ENCODE measurements at regions not wholly inside any gene's neighbourhood (a gene's known extent, or its start where the extent isn't known, plus 50 kb on each side); places are given as distances from the start of the nearest gene placed in this dataset.

- CTCF ChIA-PET = no interaction called here
- Histone ChIP-seq H3K36me3 (ENCODE audit: control insufficient read depth in 2 of 2, extremely low read depth in 1 of 2, insufficient read depth in 2 of 2, low read length in 2 of 2) (no peaks in the 10 kb centered on the region), H3K9me3 (replicated peaks; ENCODE audit: control insufficient read depth, insufficient read depth, low read length) (no peaks in the 10 kb centered on the region), H3K79me2 (ENCODE audit: control insufficient read depth, insufficient read depth, low read length) (no peaks in the 10 kb centered on the region), H3K4me3 (replicated peaks in 1 of 3; ENCODE audit: insufficient read depth in 1 of 3, low read depth in 1 of 3, low read length in 3 of 3) (no peak overlapping the region), H3K9ac (replicated peaks; ENCODE audit: extremely low read depth, insufficient read depth, low read length) (no peak overlapping the region), H3K27me3 (ENCODE audit: control insufficient read depth in 2 of 2, insufficient read depth in 2 of 2, low read length in 2 of 2) (peaks cover 0 to 3% of the 10 kb centered on the region in 2 experiments), H3K4me2 (ENCODE audit: insufficient read depth, low read length) (no peak overlapping the region), H3K27ac (ENCODE audit: insufficient read depth, low read depth, low read length) (no peak overlapping the region), H3K4me1 (ENCODE audit: control insufficient read depth, extremely low read depth, insufficient read depth, low read length) (no peaks in the 10 kb centered on the region), H2AFZ (ENCODE audit: low read depth, low read length) (no peak overlapping the region), H4K20me1 (replicated peaks; ENCODE audit: control insufficient read depth, extremely low read depth, insufficient read depth, low read length) (no peaks in the 10 kb centered on the region), H3K9me1 (replicated peaks; ENCODE audit: control insufficient read depth, extremely low read depth, insufficient read depth, low read length) (no peaks in the 10 kb centered on the region)
- intact Hi-C loops (cut with micrococcal nuclease) = no loop called here
- dilution Hi-C loops (cut with MboI; ENCODE audit: extremely low pct_ligation_motif_present, low sequenced_read_pairs) = no loop called here
- DNase-seq (ENCODE audit: low read depth, low spot score) (no peak), FAIRE-seq (no peak)
- no TSS peak for BruUV-seq (replicated peaks)
- TF ChIP-seq JUN (IDR thresholded peaks at IDR 0.05; ENCODE audit: borderline replicate concordance, insufficient read depth, insufficient read length, low read depth) (no peak), POLR2AphosphoS5 (IDR thresholded peaks at IDR 0.05; ENCODE audit: insufficient read depth, low read depth, low read length) (no peak), MYC (IDR thresholded peaks at IDR 0.05; ENCODE audit: low read depth, low read length) (no peak), POLR2A (IDR thresholded peaks at IDR 0.05; ENCODE audit: low read depth, low read length) (no peak), FOS (IDR thresholded peaks at IDR 0.05; ENCODE audit: borderline replicate concordance, insufficient read depth, low read length) (no peak), GATA2 (IDR thresholded peaks at IDR 0.05; ENCODE audit: insufficient read depth, insufficient read length, low read depth, low read length) (no peak), CTCF (IDR thresholded peaks at IDR 0.05; ENCODE audit: extremely low read depth in 1 of 2, insufficient read depth in 1 of 2, low read depth in 1 of 2, low read length in 2 of 2) (no peak), MAX (IDR thresholded peaks at IDR 0.05; ENCODE audit: insufficient read depth, insufficient read length) (no peak), EZH2 (IDR thresholded peaks at IDR 0.05; ENCODE audit: borderline replicate concordance, low read depth, low read length, severe bottlenecking) (no peak)
- POLR2A ChIA-PET = no interaction called here
Measured at GRCh38 chr1:38775175-38775845, 84.3 kb downstream of the RRAGC start.
